ENCODE measurements at regions not wholly inside any gene's neighbourhood (a gene's known extent, or its start where the extent isn't known, plus 50 kb on each side); places are given as distances from the start of the nearest gene placed in this dataset.

GRCh38 chr7:155868955-155869783, 56.9 kb upstream of the SHH start (continued):
- no peak for TF ChIP-seq REST (IDR thresholded peaks at IDR 0.05)

- DNase-seq (ENCODE audit: low spot score): no peak
- H3K9ac ChIP-seq (ENCODE audit: low read depth in 1 of 2, low read length in 2 of 2): no peak overlapping the region
- H3K27me3 ChIP-seq (ENCODE audit: control insufficient read depth in 4 of 4, insufficient read depth in 4 of 4, low read length in 3 of 4): no peaks in the 10 kb centered on the region
- H3K4me3 ChIP-seq (ENCODE audit: low read depth in 1 of 3, low read length in 3 of 3): no peak overlapping the region
- WGBS: 84% methylated on average over 6 of the region's 6 CpGs
- peaks cover 4 to 15% (median 8%) of the 10 kb centered on the region in 4 donors for H3K4me1 ChIP-seq (ENCODE audit: control insufficient read depth in 4 of 4, insufficient read depth in 4 of 4, low read length in 3 of 4)
- no peaks in the 10 kb centered on the region for H3K36me3 ChIP-seq (ENCODE audit: control insufficient read depth in 4 of 4, insufficient read depth in 3 of 4, low read depth in 1 of 4, low read length in 3 of 4)
- no peaks in the 10 kb centered on the region for H3K9me3 ChIP-seq (ENCODE audit: control insufficient read depth in 4 of 4, low read length in 3 of 4)
- no peak overlapping the region for H3K27ac ChIP-seq (ENCODE audit: low read depth in 1 of 2, low read length in 2 of 2)
- no peak for TF ChIP-seq GABPA (IDR thresholded peaks at IDR 0.05 in 1 of 2, conservative IDR thresholded peaks at IDR 0.05 in 1 of 2)
- TF ChIP-seq NR2F2 (IDR thresholded peaks at IDR 0.05): no peak
- no peak for TF ChIP-seq FOXA1 (IDR thresholded peaks at IDR 0.05)
- no peak for TF ChIP-seq TAF1 (conservative IDR thresholded peaks at IDR 0.05)
Measured at GRCh38 chr7:155867734-155868400, 55.6 kb upstream of the SHH start.

- no peaks in the 10 kb centered on the region for H3K36me3 ChIP-seq (ENCODE audit: control insufficient read depth in 4 of 4, insufficient read depth in 3 of 4, low read depth in 1 of 4, low read length in 3 of 4)
- no peak overlapping the region for H3K27ac ChIP-seq (ENCODE audit: low read depth in 1 of 2, low read length in 2 of 2)
- no peaks in the 10 kb centered on the region for H3K27me3 ChIP-seq (ENCODE audit: control insufficient read depth in 4 of 4, insufficient read depth in 4 of 4, low read length in 3 of 4)
- H3K9me3 ChIP-seq (ENCODE audit: control insufficient read depth in 4 of 4, low read length in 3 of 4): no peaks in the 10 kb centered on the region
- 80% methylated on average over 3 of the region's 3 CpGs for WGBS
- H3K4me3 ChIP-seq (ENCODE audit: low read depth in 1 of 3, low read length in 3 of 3): no peak overlapping the region
- H3K9ac ChIP-seq (ENCODE audit: low read depth in 1 of 2, low read length in 2 of 2): no peak overlapping the region
- peaks cover 6 to 17% (median 12%) of the 10 kb centered on the region in 4 donors for H3K4me1 ChIP-seq (ENCODE audit: control insufficient read depth in 4 of 4, insufficient read depth in 4 of 4, low read length in 3 of 4)
- DNase-seq (ENCODE audit: low spot score): no peak
- no peak for TF ChIP-seq TAF1 (conservative IDR thresholded peaks at IDR 0.05)
- no peak for TF ChIP-seq GABPA (IDR thresholded peaks at IDR 0.05 in 1 of 2, conservative IDR thresholded peaks at IDR 0.05 in 1 of 2)
- no peak for TF ChIP-seq ATF3 (IDR thresholded peaks at IDR 0.05)
- TF ChIP-seq REST (IDR thresholded peaks at IDR 0.05): no peak
- TF ChIP-seq FOXA1 (IDR thresholded peaks at IDR 0.05): no peak
- no peak for TF ChIP-seq MAX (IDR thresholded peaks at IDR 0.05)
- TF ChIP-seq EGR1 (IDR thresholded peaks at IDR 0.05; ENCODE audit: low read depth in 2 of 2): no peak
- no peak for TF ChIP-seq JUND (IDR thresholded peaks at IDR 0.05)
- no peak for TF ChIP-seq CTCF (IDR thresholded peaks at IDR 0.05; ENCODE audit: low read depth, low read length, missing input control)
- no peak for TF ChIP-seq FOXA2 (IDR thresholded peaks at IDR 0.05)
- no peak for TF ChIP-seq HNF4A (conservative IDR thresholded peaks at IDR 0.05)
- TF ChIP-seq SP1 (IDR thresholded peaks at IDR 0.05): no peak
- no peak for TF ChIP-seq RAD21 (IDR thresholded peaks at IDR 0.05)
- no peak for TF ChIP-seq HNF4G (IDR thresholded peaks at IDR 0.05)
- no peak for TF ChIP-seq NR2F2 (IDR thresholded peaks at IDR 0.05)
- TF ChIP-seq YY1 (IDR thresholded peaks at IDR 0.05): no peak
- no peak for TF ChIP-seq ZBTB33 (IDR thresholded peaks at IDR 0.05)
Measured at GRCh38 chr7:155867280-155867679, 55.0 kb upstream of the SHH start.
